ENCODE measurements at regions not wholly inside any gene's neighbourhood (a gene's known extent, or its start where the extent isn't known, plus 50 kb on each side); places are given as distances from the start of the nearest gene placed in this dataset.

- Histone ChIP-seq H3K27me3 (replicated peaks; ENCODE audit: control insufficient read depth, insufficient read depth, low read length) (no peaks in the 10 kb centered on the region), H3K9me3 (no peaks in the 10 kb centered on the region), H3K4me3 (ENCODE audit: low read depth, low read length) (no peak overlapping the region), H3K4me1 (no peaks in the 10 kb centered on the region), H3K36me3 (ENCODE audit: control insufficient read depth, insufficient read depth, low read length) (no peaks in the 10 kb centered on the region)
- intact Hi-C loops (cut with micrococcal nuclease; ENCODE audit: unreplicated experiment) = no loop called here
- TF ChIP-seq CTCF (IDR thresholded peaks at IDR 0.05; ENCODE audit: insufficient read depth in 1 of 2, low read depth in 1 of 2, low read length in 1 of 2, severe bottlenecking in 1 of 2, unreplicated experiment in 1 of 2) = no peak
- ChIA-PET POLR2A (no interaction called here), CTCF (no interaction called here)
- Mint-ChIP-seq H3K4me3 (ENCODE audit: unreplicated experiment) (no peak overlapping the region), H3K9me3 (ENCODE audit: unreplicated experiment) (peaks cover 8% of the 10 kb centered on the region), H3K27ac (ENCODE audit: unreplicated experiment) (no peak overlapping the region), H3K27me3 (ENCODE audit: insufficient read depth, unreplicated experiment) (peaks cover 7% of the 10 kb centered on the region), H3K36me3 (ENCODE audit: insufficient read depth, unreplicated experiment) (no peaks in the 10 kb centered on the region), H3K4me1 (ENCODE audit: low read depth, unreplicated experiment) (no peaks in the 10 kb centered on the region)
- no TSS peak for BruUV-seq (replicated peaks)
- no peak for DNase-seq
These were observed 764.2 kb downstream of the IRX1 start for GRCh38 chr5:4359847-4360246.

- DNase-seq = no peak
- no peak for TF ChIP-seq CTCF (IDR thresholded peaks at IDR 0.05; ENCODE audit: insufficient read depth in 1 of 2, low read depth in 1 of 2, low read length in 1 of 2, severe bottlenecking in 1 of 2, unreplicated experiment in 1 of 2)
- Histone ChIP-seq H3K4me3 (ENCODE audit: low read depth, low read length) (no peak overlapping the region), H3K4me1 (no peaks in the 10 kb centered on the region), H3K36me3 (ENCODE audit: control insufficient read depth, insufficient read depth, low read length) (no peaks in the 10 kb centered on the region), H3K27me3 (replicated peaks; ENCODE audit: control insufficient read depth, insufficient read depth, low read length) (no peaks in the 10 kb centered on the region), H3K9me3 (no peaks in the 10 kb centered on the region)
- CTCF ChIA-PET = no interaction called here
- Mint-ChIP-seq H3K27me3 (ENCODE audit: insufficient read depth, unreplicated experiment) (peaks cover 14% of the 10 kb centered on the region), H3K9me3 (ENCODE audit: unreplicated experiment) (peaks cover 8% of the 10 kb centered on the region), H3K4me1 (ENCODE audit: low read depth, unreplicated experiment) (no peaks in the 10 kb centered on the region), H3K4me3 (ENCODE audit: unreplicated experiment) (no peak overlapping the region), H3K36me3 (ENCODE audit: insufficient read depth, unreplicated experiment) (no peaks in the 10 kb centered on the region), H3K27ac (ENCODE audit: unreplicated experiment) (no peak overlapping the region)
- POLR2A ChIA-PET = no interaction called here
- no TSS peak for BruUV-seq (replicated peaks)
- intact Hi-C loops (cut with micrococcal nuclease; ENCODE audit: unreplicated experiment) = no loop called here
These were observed 766.1 kb downstream of the IRX1 start for GRCh38 chr5:4361753-4362152.

- Mint-ChIP-seq H3K36me3 (ENCODE audit: insufficient read depth, unreplicated experiment) (no peaks in the 10 kb centered on the region), H3K27me3 (ENCODE audit: insufficient read depth, unreplicated experiment) (peaks cover 14% of the 10 kb centered on the region), H3K9me3 (ENCODE audit: unreplicated experiment) (peaks cover 8% of the 10 kb centered on the region), H3K27ac (ENCODE audit: unreplicated experiment) (no peak overlapping the region), H3K4me1 (ENCODE audit: low read depth, unreplicated experiment) (no peaks in the 10 kb centered on the region), H3K4me3 (ENCODE audit: unreplicated experiment) (no peak overlapping the region)
- no peak for DNase-seq
- intact Hi-C loops (cut with micrococcal nuclease; ENCODE audit: unreplicated experiment) = no loop called here
- Histone ChIP-seq H3K9me3 (no peaks in the 10 kb centered on the region), H3K4me1 (no peaks in the 10 kb centered on the region), H3K27me3 (replicated peaks; ENCODE audit: control insufficient read depth, insufficient read depth, low read length) (no peaks in the 10 kb centered on the region), H3K36me3 (ENCODE audit: control insufficient read depth, insufficient read depth, low read length) (no peaks in the 10 kb centered on the region), H3K4me3 (ENCODE audit: low read depth, low read length) (no peak overlapping the region)
- no peak for TF ChIP-seq CTCF (IDR thresholded peaks at IDR 0.05; ENCODE audit: insufficient read depth in 1 of 2, low read depth in 1 of 2, low read length in 1 of 2, severe bottlenecking in 1 of 2, unreplicated experiment in 1 of 2)
- ChIA-PET CTCF (no interaction called here), POLR2A (no interaction called here)
- BruUV-seq (replicated peaks) = no TSS peak
These were observed 766.8 kb downstream of the IRX1 start for GRCh38 chr5:4362411-4362810.

All from Caco-2 (cell line).